ENCODE measurements at regions not wholly inside any gene's neighbourhood (a gene's known extent, or its start where the extent isn't known, plus 50 kb on each side); places are given as distances from the start of the nearest gene placed in this dataset.

DNA sequence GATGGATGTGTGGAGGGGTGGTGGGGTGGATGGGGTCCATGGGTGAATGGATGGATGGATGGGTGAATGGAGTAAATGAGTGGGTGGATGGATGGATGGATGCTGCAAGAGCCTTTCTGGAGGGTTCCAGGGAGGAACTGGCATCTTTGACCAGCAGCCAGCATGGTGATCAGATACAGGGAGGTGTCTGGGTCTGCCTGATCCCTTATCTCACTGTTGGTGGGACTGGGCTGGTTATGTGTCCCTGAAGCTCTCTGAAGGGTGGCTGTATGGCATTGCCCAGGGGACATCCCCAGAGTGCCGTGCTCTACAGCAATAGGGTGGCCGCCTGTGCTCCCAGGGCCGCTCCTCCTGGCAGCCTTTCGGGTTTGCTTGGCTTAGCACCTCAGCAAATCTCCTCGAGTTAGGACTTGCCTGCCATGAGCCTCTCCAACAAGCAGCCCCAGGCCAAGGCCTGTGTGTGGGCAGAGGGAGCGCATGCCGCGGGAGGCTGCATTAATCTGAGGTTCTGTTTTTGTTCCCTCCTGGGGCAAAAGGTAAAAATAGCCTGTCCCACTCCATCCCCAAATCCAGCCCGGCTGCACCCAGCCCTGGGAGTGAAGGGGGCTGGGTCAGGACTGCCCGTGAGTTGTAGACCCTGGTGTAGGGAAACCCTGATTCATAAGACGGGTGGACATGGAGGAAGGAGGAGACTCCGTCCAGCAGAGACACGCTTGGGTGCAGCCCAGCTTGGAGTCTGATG, 165.4 kb downstream of the SEC14L1 start (continued):
- TF ChIP-seq RAD21 (IDR thresholded peaks at IDR 0.05 in 1 of 2, conservative IDR thresholded peaks at IDR 0.05 in 1 of 2; ENCODE audit: low read depth in 2 of 2, low read length in 2 of 2): no peak
- TF ChIP-seq ZNF274 (IDR thresholded peaks at IDR 0.05; ENCODE audit: borderline replicate concordance, extremely low read depth, low read length): no peak
- TF ChIP-seq FOSL1 (IDR thresholded peaks at IDR 0.05; ENCODE audit: insufficient read depth, low read depth, low read length): no peak
- no peak for TF ChIP-seq ASH2L (IDR thresholded peaks at IDR 0.05; ENCODE audit: low read length)
- TF ChIP-seq RXRA (IDR thresholded peaks at IDR 0.05; ENCODE audit: insufficient read depth, low read depth, low read length): no peak
- TF ChIP-seq SP4 (IDR thresholded peaks at IDR 0.05; ENCODE audit: low read length): no peak
- TF ChIP-seq CHD1 (IDR thresholded peaks at IDR 0.05; ENCODE audit: low read depth, low read length): no peak
- no peak for TF ChIP-seq RBBP5 (IDR thresholded peaks at IDR 0.05; ENCODE audit: borderline replicate concordance, low read depth, low read length)
- no peak for TF ChIP-seq BACH1 (IDR thresholded peaks at IDR 0.05; ENCODE audit: low read length)
- TF ChIP-seq TEAD4 (IDR thresholded peaks at IDR 0.05; ENCODE audit: low read depth, low read length): no peak
